SK-N-SH treated with all-trans-retinoic acid at 6 μM for 48 hours (cell line): ENCODE measurements at regions not wholly inside any gene's neighbourhood (a gene's known extent, or its start where the extent isn't known, plus 50 kb on each side); places are given as distances from the start of the nearest gene placed in this dataset.

ENCODE experiments used
- ATAC-seq: fragments of 200-7000 bp; cut with Tn5 transposase; 3 replicates; pipeline ENCODE4 v1.9.1; 2020; ENCODE audit warnings: mild to moderate bottlenecking, moderate library complexity
- ARNTL ChIP-seq: fragments of 450-650 bp; formaldehyde crosslinking; IDR thresholded peaks from 2 replicates; pipeline ENCODE4 v1.5.0; 2020; ENCODE audit warnings: low read depth, mild to moderate bottlenecking, moderate library complexity, borderline replicate concordance
- BACH2 ChIP-seq: fragments of 250-450 bp; sonication (Bioruptor Pico); IDR thresholded peaks from 2 replicates; pipeline ENCODE4 v1.9.0; 2021; ENCODE audit warnings: mild to moderate bottlenecking, borderline replicate concordance
- CSDC2 ChIP-seq: fragments of 250-450 bp; sonication (Bioruptor Pico); IDR thresholded peaks from 2 replicates; pipeline ENCODE4 v1.5.0; 2020; ENCODE audit warnings: mild to moderate bottlenecking, moderate library complexity
- ESRRG ChIP-seq: fragments of 250-450 bp; sonication (Bioruptor Pico); IDR thresholded peaks from 2 replicates; pipeline ENCODE4 v1.6.1; 2021; ENCODE audit warnings: mild to moderate bottlenecking
- ISL1 ChIP-seq: fragments of 250-450 bp; sonication (Bioruptor Pico); IDR thresholded peaks from 2 replicates; pipeline ENCODE4 v2.1.2; 2022; ENCODE audit warnings: mild to moderate bottlenecking, moderate library complexity
- PPARA ChIP-seq: fragments of 250-450 bp; sonication (Bioruptor Pico); IDR thresholded peaks from 2 replicates; pipeline ENCODE4 v1.5.0; 2020; ENCODE audit warnings: mild to moderate bottlenecking, borderline replicate concordance
- RARB ChIP-seq: fragments of 250-450 bp; sonication (Bioruptor Pico); IDR thresholded peaks from 2 replicates; pipeline ENCODE4 v1.8.0; 2021; ENCODE audit warnings: mild to moderate bottlenecking, moderate library complexity
- SNAI2 ChIP-seq: fragments of 250-450 bp; sonication (Bioruptor Pico); IDR thresholded peaks from 2 replicates; pipeline ENCODE4 v1.5.0; 2020; ENCODE audit warnings: mild to moderate bottlenecking, moderate library complexity
- TCF4 ChIP-seq: fragments of 250-450 bp; sonication (Bioruptor Pico); IDR thresholded peaks from 2 replicates; pipeline ENCODE4 v1.8.0; 2021; ENCODE audit warnings: mild to moderate bottlenecking, moderate library complexity, borderline replicate concordance
- TOX ChIP-seq: fragments of 250-450 bp; sonication (Bioruptor Pico); IDR thresholded peaks from 2 replicates; pipeline ENCODE4 v1.8.0; 2021; ENCODE audit warnings: mild to moderate bottlenecking, moderate library complexity, borderline replicate concordance
- ZC3H10 ChIP-seq: fragments of 250-450 bp; sonication (Bioruptor Pico); IDR thresholded peaks from 2 replicates; pipeline ENCODE4 v1.5.1; 2021; ENCODE audit warnings: mild to moderate bottlenecking, moderate library complexity
- ZFP3 ChIP-seq: fragments of 250-450 bp; sonication (Bioruptor Pico); IDR thresholded peaks from 2 replicates; pipeline ENCODE4 v1.5.0; 2020; ENCODE audit warnings: mild to moderate bottlenecking, moderate library complexity
- ZFP30 ChIP-seq: fragments of 450-650 bp; formaldehyde crosslinking; IDR thresholded peaks from 2 replicates; pipeline ENCODE4 v1.5.0; 2022; ENCODE audit warnings: mild to moderate bottlenecking, moderate library complexity
- ZNF565 ChIP-seq: fragments of 450-650 bp; formaldehyde crosslinking; conservative IDR thresholded peaks from 2 replicates; pipeline ENCODE4 v1.5.0; 2020; ENCODE audit warnings: low read depth, mild to moderate bottlenecking, moderate library complexity
- ZNF70 ChIP-seq: fragments of 450-650 bp; formaldehyde crosslinking; IDR thresholded peaks from 2 replicates; pipeline ENCODE4 v1.5.0; 2020; ENCODE audit warnings: mild to moderate bottlenecking, moderate library complexity
- ZNF8 ChIP-seq: fragments of 450-650 bp; formaldehyde crosslinking; IDR thresholded peaks from 2 replicates; pipeline ENCODE4 v1.5.0; 2020; ENCODE audit warnings: mild to moderate bottlenecking, moderate library complexity
- TF ChIP-seq, protein P1 (sequence below): fragments of 250-450 bp; sonication (Bioruptor Pico); IDR thresholded peaks from 2 replicates; pipeline ENCODE4 v1.8.0; 2021; ENCODE audit warnings: low read depth, mild to moderate bottlenecking, moderate library complexity, borderline replicate concordance
- TF ChIP-seq, protein P2 (sequence below): fragments of 250-450 bp; sonication (Bioruptor Pico); IDR thresholded peaks from 2 replicates; pipeline ENCODE4 v1.5.0; 2020; ENCODE audit warnings: mild to moderate bottlenecking, moderate library complexity
- TF ChIP-seq, protein P3 (sequence below): fragments of 250-450 bp; sonication (Bioruptor Pico); IDR thresholded peaks from 2 replicates; pipeline ENCODE4 v1.5.1; 2020; ENCODE audit warnings: low read depth, mild to moderate bottlenecking, moderate library complexity
- TF ChIP-seq, protein P4 (sequence below): fragments of 250-450 bp; sonication (Bioruptor Pico); IDR thresholded peaks from 2 replicates; pipeline ENCODE4 v1.5.1; 2021; ENCODE audit warnings: mild to moderate bottlenecking, moderate library complexity

DNA sequence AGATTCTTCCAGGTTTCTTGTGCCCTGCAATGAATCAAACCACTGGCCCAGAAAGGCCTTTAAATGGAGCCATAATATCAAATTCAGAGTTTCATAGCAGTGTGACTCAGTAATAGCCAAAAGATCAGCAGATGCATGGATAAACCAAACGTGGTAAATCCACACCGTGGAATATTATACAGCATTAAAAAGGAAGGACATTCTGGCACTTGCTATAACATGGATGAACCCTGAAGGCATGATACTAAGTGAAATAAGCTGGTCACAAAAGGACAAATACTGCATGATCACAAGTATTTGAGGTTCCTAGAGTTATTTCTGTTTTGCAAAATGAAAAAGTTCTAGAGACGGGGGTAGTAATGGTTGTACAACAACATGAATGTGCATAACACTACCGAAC, 140.1 kb downstream of the TOMM20 start:
- ATAC-seq: no peak
- no peak for TF ChIP-seq PPARA (CRISPR knock-in tag)
- no peak for TF ChIP-seq ZNF565 (CRISPR knock-in tag)
- TF ChIP-seq, protein P1, sequence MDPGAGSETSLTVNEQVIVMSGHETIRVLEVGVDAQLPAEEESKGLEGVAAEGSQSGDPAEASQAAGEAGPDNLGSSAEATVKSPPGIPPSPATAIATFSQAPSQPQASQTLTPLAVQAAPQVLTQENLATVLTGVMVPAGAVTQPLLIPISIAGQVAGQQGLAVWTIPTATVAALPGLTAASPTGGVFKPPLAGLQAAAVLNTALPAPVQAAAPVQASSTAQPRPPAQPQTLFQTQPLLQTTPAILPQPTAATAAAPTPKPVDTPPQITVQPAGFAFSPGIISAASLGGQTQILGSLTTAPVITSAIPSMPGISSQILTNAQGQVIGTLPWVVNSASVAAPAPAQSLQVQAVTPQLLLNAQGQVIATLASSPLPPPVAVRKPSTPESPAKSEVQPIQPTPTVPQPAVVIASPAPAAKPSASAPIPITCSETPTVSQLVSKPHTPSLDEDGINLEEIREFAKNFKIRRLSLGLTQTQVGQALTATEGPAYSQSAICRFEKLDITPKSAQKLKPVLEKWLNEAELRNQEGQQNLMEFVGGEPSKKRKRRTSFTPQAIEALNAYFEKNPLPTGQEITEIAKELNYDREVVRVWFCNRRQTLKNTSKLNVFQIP: no peak
- TF ChIP-seq ZFP30 (CRISPR knock-in tag): no peak
- TF ChIP-seq ESRRG (CRISPR knock-in tag): no peak
- no peak for TF ChIP-seq SNAI2 (CRISPR knock-in tag)
- no peak for TF ChIP-seq ARNTL
- no peak for TF ChIP-seq BACH2 (CRISPR knock-in tag)
- no peak for TF ChIP-seq ISL1
- TF ChIP-seq, protein P2, sequence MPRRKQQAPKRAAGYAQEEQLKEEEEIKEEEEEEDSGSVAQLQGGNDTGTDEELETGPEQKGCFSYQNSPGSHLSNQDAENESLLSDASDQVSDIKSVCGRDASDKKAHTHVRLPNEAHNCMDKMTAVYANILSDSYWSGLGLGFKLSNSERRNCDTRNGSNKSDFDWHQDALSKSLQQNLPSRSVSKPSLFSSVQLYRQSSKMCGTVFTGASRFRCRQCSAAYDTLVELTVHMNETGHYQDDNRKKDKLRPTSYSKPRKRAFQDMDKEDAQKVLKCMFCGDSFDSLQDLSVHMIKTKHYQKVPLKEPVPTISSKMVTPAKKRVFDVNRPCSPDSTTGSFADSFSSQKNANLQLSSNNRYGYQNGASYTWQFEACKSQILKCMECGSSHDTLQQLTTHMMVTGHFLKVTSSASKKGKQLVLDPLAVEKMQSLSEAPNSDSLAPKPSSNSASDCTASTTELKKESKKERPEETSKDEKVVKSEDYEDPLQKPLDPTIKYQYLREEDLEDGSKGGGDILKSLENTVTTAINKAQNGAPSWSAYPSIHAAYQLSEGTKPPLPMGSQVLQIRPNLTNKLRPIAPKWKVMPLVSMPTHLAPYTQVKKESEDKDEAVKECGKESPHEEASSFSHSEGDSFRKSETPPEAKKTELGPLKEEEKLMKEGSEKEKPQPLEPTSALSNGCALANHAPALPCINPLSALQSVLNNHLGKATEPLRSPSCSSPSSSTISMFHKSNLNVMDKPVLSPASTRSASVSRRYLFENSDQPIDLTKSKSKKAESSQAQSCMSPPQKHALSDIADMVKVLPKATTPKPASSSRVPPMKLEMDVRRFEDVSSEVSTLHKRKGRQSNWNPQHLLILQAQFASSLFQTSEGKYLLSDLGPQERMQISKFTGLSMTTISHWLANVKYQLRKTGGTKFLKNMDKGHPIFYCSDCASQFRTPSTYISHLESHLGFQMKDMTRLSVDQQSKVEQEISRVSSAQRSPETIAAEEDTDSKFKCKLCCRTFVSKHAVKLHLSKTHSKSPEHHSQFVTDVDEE (CRISPR knock-in tag): no peak
- no peak for TF ChIP-seq ZFP3 (CRISPR knock-in tag)
- TF ChIP-seq ZC3H10 (CRISPR knock-in tag): no peak
- no peak for TF ChIP-seq ZNF70 (CRISPR knock-in tag)
- TF ChIP-seq, protein P3, sequence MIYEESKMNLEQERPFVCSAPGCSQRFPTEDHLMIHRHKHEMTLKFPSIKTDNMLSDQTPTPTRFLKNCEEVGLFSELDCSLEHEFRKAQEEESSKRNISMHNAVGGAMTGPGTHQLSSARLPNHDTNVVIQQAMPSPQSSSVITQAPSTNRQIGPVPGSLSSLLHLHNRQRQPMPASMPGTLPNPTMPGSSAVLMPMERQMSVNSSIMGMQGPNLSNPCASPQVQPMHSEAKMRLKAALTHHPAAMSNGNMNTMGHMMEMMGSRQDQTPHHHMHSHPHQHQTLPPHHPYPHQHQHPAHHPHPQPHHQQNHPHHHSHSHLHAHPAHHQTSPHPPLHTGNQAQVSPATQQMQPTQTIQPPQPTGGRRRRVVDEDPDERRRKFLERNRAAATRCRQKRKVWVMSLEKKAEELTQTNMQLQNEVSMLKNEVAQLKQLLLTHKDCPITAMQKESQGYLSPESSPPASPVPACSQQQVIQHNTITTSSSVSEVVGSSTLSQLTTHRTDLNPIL: no peak
- TF ChIP-seq TOX (CRISPR knock-in tag): no peak

DNA sequence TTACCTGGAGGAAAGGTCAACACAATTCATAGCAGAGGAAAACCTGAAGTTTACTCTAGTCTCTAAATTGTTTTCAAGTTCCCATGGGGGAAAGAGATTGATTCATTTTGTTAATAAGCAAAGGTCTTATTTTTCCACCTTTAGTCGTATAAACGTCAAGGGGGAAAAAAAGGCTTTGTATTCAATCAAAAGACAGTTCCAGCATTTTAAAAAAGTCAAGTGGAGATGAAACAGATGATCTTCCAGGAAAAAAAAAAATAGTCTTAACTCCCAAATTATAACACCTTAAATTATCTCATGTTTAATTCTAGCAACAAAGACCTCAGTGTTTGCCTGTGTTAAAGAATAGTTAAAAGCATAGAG, 140.5 kb downstream of the TOMM20 start:
- ATAC-seq: no peak
- no peak for TF ChIP-seq CSDC2 (CRISPR knock-in tag)
- no peak for TF ChIP-seq PPARA (CRISPR knock-in tag)
- TF ChIP-seq ZNF8: no peak
- TF ChIP-seq, protein P2 (CRISPR knock-in tag): no peak
- no peak for TF ChIP-seq ISL1
- no peak for TF ChIP-seq TOX (CRISPR knock-in tag)
- TF ChIP-seq, protein P4, sequence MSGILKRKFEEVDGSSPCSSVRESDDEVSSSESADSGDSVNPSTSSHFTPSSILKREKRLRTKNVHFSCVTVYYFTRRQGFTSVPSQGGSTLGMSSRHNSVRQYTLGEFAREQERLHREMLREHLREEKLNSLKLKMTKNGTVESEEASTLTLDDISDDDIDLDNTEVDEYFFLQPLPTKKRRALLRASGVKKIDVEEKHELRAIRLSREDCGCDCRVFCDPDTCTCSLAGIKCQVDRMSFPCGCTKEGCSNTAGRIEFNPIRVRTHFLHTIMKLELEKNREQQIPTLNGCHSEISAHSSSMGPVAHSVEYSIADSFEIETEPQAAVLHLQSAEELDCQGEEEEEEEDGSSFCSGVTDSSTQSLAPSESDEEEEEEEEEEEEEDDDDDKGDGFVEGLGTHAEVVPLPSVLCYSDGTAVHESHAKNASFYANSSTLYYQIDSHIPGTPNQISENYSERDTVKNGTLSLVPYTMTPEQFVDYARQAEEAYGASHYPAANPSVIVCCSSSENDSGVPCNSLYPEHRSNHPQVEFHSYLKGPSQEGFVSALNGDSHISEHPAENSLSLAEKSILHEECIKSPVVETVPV (CRISPR knock-in tag): no peak
- no peak for TF ChIP-seq SNAI2 (CRISPR knock-in tag)
- TF ChIP-seq ZC3H10 (CRISPR knock-in tag): no peak
- TF ChIP-seq, all 23 proteins: peak for 0

DNA sequence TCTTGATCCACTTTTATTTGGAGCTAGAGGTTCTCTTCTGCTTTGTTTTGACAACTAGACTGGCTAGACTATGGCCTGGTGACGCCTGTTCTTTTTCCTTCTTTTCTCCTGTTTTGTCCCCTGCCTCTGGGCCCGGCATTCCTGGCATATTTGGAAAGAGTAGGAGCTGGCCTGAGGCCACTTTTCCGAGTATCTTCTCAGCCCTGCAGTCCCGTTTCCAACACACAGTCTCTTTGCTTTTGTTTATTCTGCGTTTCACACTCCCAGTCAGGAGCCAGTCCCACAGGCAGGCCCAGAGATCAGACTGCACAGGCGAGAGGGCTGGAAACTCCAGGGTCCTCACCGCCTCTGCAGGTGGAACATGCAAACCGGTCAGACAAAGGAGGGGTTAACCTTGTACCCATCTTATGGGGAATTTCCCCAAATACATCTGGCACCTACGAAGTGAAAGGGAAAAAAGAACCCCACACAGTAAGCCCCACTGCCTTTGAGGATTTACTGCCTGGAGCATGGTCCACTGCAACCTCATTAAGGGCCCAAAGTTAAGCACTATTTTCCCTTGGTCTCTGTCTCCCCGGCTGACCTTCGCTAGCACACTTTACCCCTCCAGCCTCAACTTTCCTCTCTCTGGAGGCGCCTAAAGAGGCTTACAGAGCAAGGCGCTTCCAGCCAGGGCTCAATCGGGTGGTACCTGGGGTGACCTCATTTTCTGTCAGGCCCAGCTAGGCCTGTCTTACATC, 141.1 kb downstream of the TOMM20 start:
- peak; percentile 90 for ATAC-seq
- TF ChIP-seq, protein P4 (CRISPR knock-in tag): no peak
- TF ChIP-seq, protein P1: peak; percentile 48; the same call in 1 of the 2 replicates
- no peak for TF ChIP-seq ZFP30 (CRISPR knock-in tag)
- TF ChIP-seq TCF4 (CRISPR knock-in tag): no peak
- TF ChIP-seq RARB (CRISPR knock-in tag): 0 out of 2 replicates have a peak, but pooled peaks have one; percentile 24
- 0 out of 2 replicates have a peak, but pooled peaks have one; percentile 47 for TF ChIP-seq ZFP3 (CRISPR knock-in tag)
- TF ChIP-seq, all 23 proteins: peak for 3
